OCI-LY7 (cell line): ENCODE measurements at regions not wholly inside any gene's neighbourhood (a gene's known extent, or its start where the extent isn't known, plus 50 kb on each side); places are given as distances from the start of the nearest gene placed in this dataset.

Experiments used
- BruUV-seq: library from RNA; stranded (reverse); fragments of 400-500 nt; replicated peaks from 2 replicates; lab custom pipeline; 2021; lab: Mats Ljungman, UMichigan
- CTCF ChIA-PET: fragments of 300-600 bp; sonication (Branson Sonifier 250); formaldehyde crosslinking; loops from one replicate; lab custom pipeline; 2022; ENCODE audit warnings: antibody characterized with exemption; ENCODE audit not compliant: unreplicated experiment; lab: Charles Lee
- POLR2A ChIA-PET: fragments of 300-600 bp; sonication (Branson Sonifier 250); formaldehyde crosslinking; loops from one replicate; lab custom pipeline; 2022; ENCODE audit warnings: antibody characterized with exemption; lab: Charles Lee
- DNase-seq: peaks from one replicate; pipeline ENCODE4 v3.0.0-alpha.2; 2015; ENCODE audit warnings: low spot score
- H2AFZ ChIP-seq: fragments of 200-600 bp; sonication (generic), shearing (Covaris generic); 2 replicates; pipeline ENCODE4 v1.6.1; 2014; ENCODE audit warnings: mild to moderate bottlenecking, antibody characterized with exemption, low read length, moderate library complexity
- H3K27ac ChIP-seq: fragments of 200-600 bp; sonication (generic); 2 replicates; pipeline ENCODE4 v1.5.1; 2014; ENCODE audit warnings: mixed run types, low read depth, mild to moderate bottlenecking, moderate library complexity, low read length, inconsistent platforms; ENCODE audit not compliant: poor library complexity, severe bottlenecking
- H3K36me3 ChIP-seq: fragments of 200-600 bp; sonication (generic); 2 replicates; pipeline ENCODE4 v1.6.1; 2014; ENCODE audit warnings: mild to moderate bottlenecking, antibody characterized with exemption, low read length, moderate library complexity, mixed read lengths; ENCODE audit not compliant: insufficient read depth
- H3K4me1 ChIP-seq: fragments of 200-600 bp; sonication (generic); 2 replicates; pipeline ENCODE4 v1.5.1; 2014; ENCODE audit warnings: mild to moderate bottlenecking, low read length; ENCODE audit not compliant: insufficient read depth, poor library complexity, severe bottlenecking
- H3K4me2 ChIP-seq: fragments of 200-600 bp; sonication (generic); 2 replicates; pipeline ENCODE4 v1.6.1; 2014; ENCODE audit warnings: mild to moderate bottlenecking, low read length
- H3K4me3 ChIP-seq: fragments of 200-600 bp; sonication (generic); 2 replicates; pipeline ENCODE4 v1.5.1; 2014; ENCODE audit warnings: mild to moderate bottlenecking, low read depth, low read length; ENCODE audit not compliant: poor library complexity, severe bottlenecking
- H3K79me2 ChIP-seq: fragments of 200-600 bp; sonication (generic); 2 replicates; pipeline ENCODE4 v1.6.1; 2016; ENCODE audit warnings: low read depth, mild to moderate bottlenecking, low read length, moderate library complexity, mixed read lengths; ENCODE audit not compliant: insufficient read depth
- H3K9me2 ChIP-seq: fragments of 200-600 bp; sonication (generic); 2 replicates; pipeline ENCODE4 v1.6.1; 2016; ENCODE audit warnings: mild to moderate bottlenecking, low read length, mixed read lengths; ENCODE audit not compliant: insufficient read depth
- H3K9me3 ChIP-seq: fragments of 200-600 bp; sonication (generic); 2 replicates; pipeline ENCODE4 v1.6.1; 2014; ENCODE audit warnings: mild to moderate bottlenecking, mixed run types, low read length, mixed read lengths
- H4K20me1 ChIP-seq: fragments of 200-600 bp; sonication (generic); 2 replicates; pipeline ENCODE4 v1.6.1; 2014; ENCODE audit warnings: mild to moderate bottlenecking, antibody characterized with exemption, low read length, moderate library complexity, mixed read lengths; ENCODE audit not compliant: insufficient read depth
- CTCF ChIP-seq: fragments of 200-600 bp; sonication (generic); conservative IDR thresholded peaks from 2 replicates; pipeline ENCODE4 v1.5.1; 2014; ENCODE audit warnings: mild to moderate bottlenecking, antibody characterized with exemption, low read length, moderate library complexity, mixed read lengths
- EZH2phosphoT487 ChIP-seq: fragments of 200-600 bp; sonication (generic); IDR thresholded peaks from 2 replicates; pipeline ENCODE4 v1.6.1; 2018; ENCODE audit warnings: low read depth, borderline replicate concordance, mild to moderate bottlenecking, mixed run types, antibody characterized with exemption, low read length, moderate library complexity, mixed read lengths
- intact Hi-C: fragments of 100-400 bp; cut with micrococcal nuclease; formaldehyde crosslinking; loops from one replicate; pipeline ENCODE4 v1.10.0; 2022; ENCODE audit not compliant: unreplicated experiment

- H3K4me2 ChIP-seq = no peak overlapping the region
- no peak overlapping the region for H3K4me3 ChIP-seq
- H3K9me3 ChIP-seq = no peaks in the 10 kb centered on the region
- H3K9me2 ChIP-seq = no peaks in the 10 kb centered on the region
- TF ChIP-seq CTCF (no peak), EZH2phosphoT487 (no peak)
- no peaks in the 10 kb centered on the region for H3K79me2 ChIP-seq
- POLR2A ChIA-PET = no interaction called here
- no TSS peak for BruUV-seq
- H2AFZ ChIP-seq = no peak overlapping the region
- no peaks in the 10 kb centered on the region for H3K4me1 ChIP-seq
- no peak for DNase-seq
- no peaks in the 10 kb centered on the region for H3K36me3 ChIP-seq
- intact Hi-C loops = no loop called here
- H4K20me1 ChIP-seq = no peaks in the 10 kb centered on the region
- H3K27ac ChIP-seq = no peak overlapping the region
- CTCF ChIA-PET = no interaction called here
Measured at GRCh38 chr5:71939452-71940230, 167.6 kb upstream of the MAP1B start.

GRCh38 chr5:71943874-71944273, 163.4 kb upstream of the MAP1B start:
- H3K9me3 ChIP-seq = no peaks in the 10 kb centered on the region
- no peaks in the 10 kb centered on the region for H3K9me2 ChIP-seq
- H3K79me2 ChIP-seq = no peaks in the 10 kb centered on the region
- intact Hi-C loops = no loop called here
- no peaks in the 10 kb centered on the region for H3K4me1 ChIP-seq
- TF ChIP-seq EZH2phosphoT487 (no peak), CTCF (no peak)
- no peaks in the 10 kb centered on the region for H4K20me1 ChIP-seq
- BruUV-seq = no TSS peak
- H3K27ac ChIP-seq = no peak overlapping the region
- ChIA-PET POLR2A (interaction anchor here (0.6 to 1.0 kb wide), 2 partner anchors 47 to 1007 kb away, joined by 3 read pairs; no protein-coding TSS in a partner anchor), CTCF (no interaction called here)
- no peak overlapping the region for H3K4me2 ChIP-seq
- DNase-seq = no peak
- no peaks in the 10 kb centered on the region for H3K36me3 ChIP-seq
- no peak overlapping the region for H2AFZ ChIP-seq
- no peak overlapping the region for H3K4me3 ChIP-seq

GRCh38 chr5:71945436-71945835, 161.8 kb upstream of the MAP1B start:
- no peak overlapping the region for H3K27ac ChIP-seq
- no peak overlapping the region for H3K4me3 ChIP-seq
- ChIA-PET CTCF (no interaction called here), POLR2A (no interaction called here)
- H3K4me2 ChIP-seq = no peak overlapping the region
- no peaks in the 10 kb centered on the region for H3K9me3 ChIP-seq
- no peaks in the 10 kb centered on the region for H4K20me1 ChIP-seq
- intact Hi-C loops = no loop called here
- H3K9me2 ChIP-seq = no peaks in the 10 kb centered on the region
- no peak overlapping the region for H2AFZ ChIP-seq
- H3K4me1 ChIP-seq = no peaks in the 10 kb centered on the region
- no peaks in the 10 kb centered on the region for H3K79me2 ChIP-seq
- TF ChIP-seq CTCF (no peak), EZH2phosphoT487 (no peak)
- H3K36me3 ChIP-seq = no peaks in the 10 kb centered on the region
- no TSS peak for BruUV-seq
- no peak for DNase-seq
